ENCODE measurements at regions not wholly inside any gene's neighbourhood (a gene's known extent, or its start where the extent isn't known, plus 50 kb on each side); places are given as distances from the start of the nearest gene placed in this dataset.
"Not testable (repeated sequence)": the region's sequence is repeated elsewhere in the genome, so short reads cannot be mapped to it uniquely, and the experiment has no call there.

- H3K4me1 ChIP-seq (ENCODE audit: insufficient read depth, insufficient read length); H3K4me3 ChIP-seq (ENCODE audit: insufficient read length, low read depth); H3K9ac ChIP-seq (ENCODE audit: insufficient read length, low read depth); H3K27me3 ChIP-seq (ENCODE audit: insufficient read depth, insufficient read length); H3K9me3 ChIP-seq (ENCODE audit: insufficient read depth, low read length); DNase-seq (ENCODE audit: low read depth, low spot score); H3K36me3 ChIP-seq (ENCODE audit: insufficient read depth, insufficient read length, low read length): not testable (repeated sequence)
These were observed 520.2 kb downstream of the GOLGA6L6 start for GRCh38 chr15:20021351-20021750.

- H3K9me3 ChIP-seq (ENCODE audit: insufficient read depth, low read length); H3K9ac ChIP-seq (ENCODE audit: insufficient read length, low read depth); DNase-seq (ENCODE audit: low read depth, low spot score): not testable (repeated sequence)
These were observed 521.0 kb downstream of the GOLGA6L6 start for GRCh38 chr15:20020588-20020987.

GRCh38 chr15:20019758-20020157 lies 521.8 kb downstream of the GOLGA6L6 start:
- not testable (repeated sequence) for H3K9me3 ChIP-seq (ENCODE audit: insufficient read depth, low read length); H3K27me3 ChIP-seq (ENCODE audit: insufficient read depth, insufficient read length); H3K36me3 ChIP-seq (ENCODE audit: insufficient read depth, insufficient read length, low read length); H3K9ac ChIP-seq (ENCODE audit: insufficient read length, low read depth); H3K4me3 ChIP-seq (ENCODE audit: insufficient read length, low read depth); H3K4me1 ChIP-seq (ENCODE audit: insufficient read depth, insufficient read length); DNase-seq (ENCODE audit: low read depth, low spot score)

More at GRCh38 chr15:20020588-20020987, 521.0 kb downstream of the GOLGA6L6 start:
- H3K36me3 ChIP-seq (ENCODE audit: insufficient read depth, insufficient read length, low read length); H3K4me1 ChIP-seq (ENCODE audit: insufficient read depth, insufficient read length); H3K27me3 ChIP-seq (ENCODE audit: insufficient read depth, insufficient read length); H3K4me3 ChIP-seq (ENCODE audit: insufficient read length, low read depth): not testable (repeated sequence)

DNA sequence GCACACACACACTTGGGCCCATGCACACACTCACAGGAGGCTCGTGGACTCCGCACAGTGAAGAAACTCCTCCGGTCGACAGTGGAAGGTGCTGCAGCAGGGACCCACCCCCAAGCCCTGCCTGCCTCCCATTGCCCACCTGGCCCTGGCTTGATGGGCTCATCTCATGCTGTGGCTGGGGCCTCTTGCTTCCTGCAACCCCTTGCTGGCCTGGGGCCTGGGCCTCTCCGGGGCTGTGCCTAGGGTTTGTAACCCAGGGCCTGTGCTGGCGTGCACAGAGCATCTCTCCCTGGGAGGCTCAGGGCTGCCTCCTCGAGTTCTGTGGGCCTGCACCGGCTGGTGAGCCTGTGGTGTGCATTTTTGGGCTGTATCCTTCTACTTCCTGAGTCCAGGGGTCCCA lies 524.0 kb downstream of the GOLGA6L6 start:
- not testable (repeated sequence) for H3K27me3 ChIP-seq (ENCODE audit: insufficient read depth, insufficient read length); H3K9me3 ChIP-seq (ENCODE audit: insufficient read depth, low read length)

GRCh38 chr15:20016941-20017340 lies 524.7 kb downstream of the GOLGA6L6 start:
- not testable (repeated sequence) for DNase-seq (ENCODE audit: low read depth, low spot score); H3K4me1 ChIP-seq (ENCODE audit: insufficient read depth, insufficient read length); H3K9ac ChIP-seq (ENCODE audit: insufficient read length, low read depth); H3K9me3 ChIP-seq (ENCODE audit: insufficient read depth, low read length); H3K4me3 ChIP-seq (ENCODE audit: insufficient read length, low read depth); H3K36me3 ChIP-seq (ENCODE audit: insufficient read depth, insufficient read length, low read length); H3K27me3 ChIP-seq (ENCODE audit: insufficient read depth, insufficient read length)

More for the DNA sequence above, 524.0 kb downstream of the GOLGA6L6 start:
- H3K4me3 ChIP-seq (ENCODE audit: insufficient read length, low read depth); DNase-seq (ENCODE audit: low read depth, low spot score); H3K4me1 ChIP-seq (ENCODE audit: insufficient read depth, insufficient read length); H3K9ac ChIP-seq (ENCODE audit: insufficient read length, low read depth); H3K36me3 ChIP-seq (ENCODE audit: insufficient read depth, insufficient read length, low read length): not testable (repeated sequence)

DNA sequence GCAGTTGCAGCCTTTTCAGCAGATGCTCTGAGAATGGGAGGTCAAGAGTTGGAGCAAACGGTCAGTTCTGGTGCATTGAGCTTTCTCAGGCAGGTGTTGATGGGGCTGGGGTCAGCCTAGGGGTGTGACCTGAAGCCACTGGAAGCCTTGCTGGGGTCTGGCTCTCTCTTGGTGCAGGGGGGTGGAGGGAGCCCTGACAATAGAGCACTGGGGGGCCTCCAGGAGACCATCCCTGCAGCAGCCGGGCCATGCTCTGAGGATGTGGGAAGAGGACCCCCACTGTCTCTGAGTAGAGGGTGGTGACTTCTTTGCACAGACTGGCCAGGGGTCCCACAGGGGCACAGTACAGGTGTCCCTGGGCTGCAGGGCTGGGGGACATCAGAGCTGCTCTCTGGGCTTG lies 528.8 kb downstream of the GOLGA6L6 start:
- H3K9me3 ChIP-seq (ENCODE audit: insufficient read depth, low read length); H3K27me3 ChIP-seq (ENCODE audit: insufficient read depth, insufficient read length); H3K9ac ChIP-seq (ENCODE audit: insufficient read length, low read depth); H3K36me3 ChIP-seq (ENCODE audit: insufficient read depth, insufficient read length, low read length); H3K4me3 ChIP-seq (ENCODE audit: insufficient read length, low read depth); H3K4me1 ChIP-seq (ENCODE audit: insufficient read depth, insufficient read length); DNase-seq (ENCODE audit: low read depth, low spot score): not testable (repeated sequence)

DNA sequence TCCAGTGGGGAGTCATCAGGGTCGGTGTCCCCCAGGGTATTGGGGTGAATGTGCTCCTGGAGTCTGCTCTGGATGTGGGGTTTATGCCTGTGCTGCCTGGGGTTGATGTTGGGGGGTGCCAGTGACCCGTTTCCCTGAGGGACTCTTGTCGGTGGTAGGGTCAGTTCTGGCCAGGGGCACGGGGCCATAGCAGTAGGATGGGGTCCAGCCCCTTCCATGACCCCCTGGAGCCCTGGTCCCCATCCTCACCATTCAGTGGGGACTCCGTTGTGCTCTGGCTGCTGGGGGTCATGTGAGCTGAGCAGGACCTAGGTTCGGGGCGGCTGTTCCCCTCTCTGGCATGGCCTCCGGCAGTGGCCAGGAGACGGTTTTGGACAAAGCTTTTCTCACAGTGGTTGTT lies 530.8 kb downstream of the GOLGA6L6 start:
- H3K36me3 ChIP-seq (ENCODE audit: insufficient read depth, insufficient read length, low read length); H3K27me3 ChIP-seq (ENCODE audit: insufficient read depth, insufficient read length); DNase-seq (ENCODE audit: low read depth, low spot score); H3K9ac ChIP-seq (ENCODE audit: insufficient read length, low read depth); H3K9me3 ChIP-seq (ENCODE audit: insufficient read depth, low read length); H3K4me3 ChIP-seq (ENCODE audit: insufficient read length, low read depth); H3K4me1 ChIP-seq (ENCODE audit: insufficient read depth, insufficient read length): not testable (repeated sequence)

DNA sequence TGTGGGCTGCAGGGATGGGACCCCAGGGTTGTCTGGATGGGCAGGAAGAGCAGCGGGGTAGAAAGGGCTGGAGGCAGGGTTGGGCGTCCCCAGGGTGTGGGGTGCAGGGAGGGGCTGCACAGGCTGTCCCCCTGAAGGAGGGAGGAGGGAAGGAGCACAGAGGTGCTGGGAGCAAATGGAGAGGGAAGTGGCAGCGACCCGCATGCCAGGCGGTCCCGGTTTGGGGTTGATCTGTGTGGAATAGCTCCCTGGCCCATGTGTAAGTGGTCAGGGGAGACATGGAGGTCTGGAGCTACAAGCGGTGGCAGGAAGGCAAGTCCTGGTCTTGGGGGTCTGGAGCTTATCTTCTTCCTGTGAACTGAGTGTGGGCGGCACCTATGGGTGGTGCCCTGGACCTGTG lies 532.0 kb downstream of the GOLGA6L6 start:
- not testable (repeated sequence) for H3K4me3 ChIP-seq (ENCODE audit: insufficient read length, low read depth); H3K9ac ChIP-seq (ENCODE audit: insufficient read length, low read depth); H3K9me3 ChIP-seq (ENCODE audit: insufficient read depth, low read length); H3K27me3 ChIP-seq (ENCODE audit: insufficient read depth, insufficient read length); H3K36me3 ChIP-seq (ENCODE audit: insufficient read depth, insufficient read length, low read length); DNase-seq (ENCODE audit: low read depth, low spot score); H3K4me1 ChIP-seq (ENCODE audit: insufficient read depth, insufficient read length)

DNA sequence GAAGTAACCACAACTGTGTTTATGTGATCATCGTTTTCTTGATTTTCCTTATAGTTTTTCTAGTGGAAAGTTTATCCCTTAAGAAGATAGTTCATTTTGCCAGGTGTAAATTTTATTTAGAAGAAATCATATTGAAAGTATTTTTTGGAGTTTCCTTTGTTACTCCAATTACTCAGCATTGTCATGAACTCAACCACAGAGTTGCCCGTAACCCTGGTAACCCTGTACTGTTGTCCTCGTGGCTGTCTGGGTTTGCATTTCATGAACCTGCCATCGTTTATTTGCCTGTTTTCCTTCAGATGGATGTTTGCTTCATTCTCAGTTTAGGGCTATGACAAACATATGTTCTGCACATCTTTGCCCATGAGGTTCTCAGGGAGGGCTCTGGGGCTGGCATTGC lies 534.3 kb downstream of the GOLGA6L6 start:
- H3K9ac ChIP-seq (ENCODE audit: insufficient read length, low read depth); H3K4me3 ChIP-seq (ENCODE audit: insufficient read length, low read depth); H3K36me3 ChIP-seq (ENCODE audit: insufficient read depth, insufficient read length, low read length); DNase-seq (ENCODE audit: low read depth, low spot score); H3K27me3 ChIP-seq (ENCODE audit: insufficient read depth, insufficient read length); H3K9me3 ChIP-seq (ENCODE audit: insufficient read depth, low read length); H3K4me1 ChIP-seq (ENCODE audit: insufficient read depth, insufficient read length): not testable (repeated sequence)

DNA sequence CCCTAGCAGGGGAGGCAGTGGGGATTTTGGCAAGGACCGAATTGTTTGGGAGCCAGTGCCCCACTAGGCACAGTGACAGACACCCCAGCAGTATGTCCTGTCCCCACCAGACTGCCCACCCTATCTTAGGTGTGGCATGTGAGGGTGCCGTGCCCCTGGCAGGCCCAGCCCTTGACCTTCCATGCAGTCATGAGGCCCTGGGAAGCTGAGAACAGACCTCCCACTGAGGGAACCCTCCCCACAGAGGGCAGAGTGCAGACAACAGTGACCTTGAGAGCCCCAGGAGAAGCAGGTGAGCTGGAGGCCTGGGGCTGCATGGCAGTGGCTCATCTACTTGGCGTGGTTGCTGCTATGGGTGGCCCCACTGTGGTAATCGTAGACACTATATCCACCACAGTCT lies 538.1 kb downstream of the GOLGA6L6 start:
- not testable (repeated sequence) for H3K27me3 ChIP-seq (ENCODE audit: insufficient read depth, insufficient read length); DNase-seq (ENCODE audit: low read depth, low spot score); H3K4me3 ChIP-seq (ENCODE audit: insufficient read length, low read depth)

GRCh38 chr15:20002560-20002959 lies 539.0 kb downstream of the GOLGA6L6 start:
- not testable (repeated sequence) for H3K9ac ChIP-seq (ENCODE audit: insufficient read length, low read depth); H3K36me3 ChIP-seq (ENCODE audit: insufficient read depth, insufficient read length, low read length); H3K4me1 ChIP-seq (ENCODE audit: insufficient read depth, insufficient read length); DNase-seq (ENCODE audit: low read depth, low spot score); H3K27me3 ChIP-seq (ENCODE audit: insufficient read depth, insufficient read length); H3K9me3 ChIP-seq (ENCODE audit: insufficient read depth, low read length); H3K4me3 ChIP-seq (ENCODE audit: insufficient read length, low read depth)

More for the DNA sequence above, 538.1 kb downstream of the GOLGA6L6 start:
- not testable (repeated sequence) for H3K9ac ChIP-seq (ENCODE audit: insufficient read length, low read depth); H3K9me3 ChIP-seq (ENCODE audit: insufficient read depth, low read length); H3K4me1 ChIP-seq (ENCODE audit: insufficient read depth, insufficient read length); H3K36me3 ChIP-seq (ENCODE audit: insufficient read depth, insufficient read length, low read length)

DNA sequence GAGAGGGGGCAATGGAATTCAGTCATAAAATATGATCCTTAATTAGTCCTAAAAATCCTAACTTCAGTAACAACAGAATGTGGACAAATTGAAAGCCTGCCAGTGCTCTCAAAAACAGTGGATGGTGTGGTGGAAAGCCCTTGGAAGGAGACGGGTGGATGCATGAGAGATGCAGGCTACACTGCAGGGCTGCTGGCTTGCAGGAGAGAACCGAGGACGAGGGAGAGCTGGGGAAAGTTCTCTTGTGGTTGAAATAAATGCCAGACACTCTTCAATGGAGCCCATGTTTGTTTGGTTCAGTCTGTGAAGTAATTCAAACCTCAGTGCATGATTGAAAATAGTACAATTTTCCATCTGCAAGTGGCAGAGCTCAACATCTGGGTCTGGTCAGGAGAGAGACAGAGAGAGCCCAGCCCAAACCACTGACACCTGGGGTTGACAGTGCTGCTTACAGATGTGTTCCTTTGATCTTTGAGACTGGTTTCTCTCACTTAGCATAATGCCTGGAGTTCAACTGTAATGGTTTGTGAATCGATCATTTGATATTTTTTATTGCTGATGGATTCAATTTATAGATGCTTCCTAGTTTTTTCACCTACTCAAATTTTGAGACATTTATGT lies 544.9 kb downstream of the GOLGA6L6 start:
- H3K27me3 ChIP-seq (ENCODE audit: insufficient read depth, insufficient read length): peaks cover 14% of the 10 kb centered on the region
- not testable (repeated sequence) for H3K9me3 ChIP-seq (ENCODE audit: insufficient read depth, low read length); H3K4me1 ChIP-seq (ENCODE audit: insufficient read depth, insufficient read length); H3K36me3 ChIP-seq (ENCODE audit: insufficient read depth, insufficient read length, low read length); DNase-seq (ENCODE audit: low read depth, low spot score); H3K4me3 ChIP-seq (ENCODE audit: insufficient read length, low read depth); H3K9ac ChIP-seq (ENCODE audit: insufficient read length, low read depth)
